Parathyroid adenoma (tissue), 2 donors: ENCODE measurements at regions not wholly inside any gene's neighbourhood (a gene's known extent, or its start where the extent isn't known, plus 50 kb on each side); places are given as distances from the start of the nearest gene placed in this dataset.
"Not testable (repeated sequence)": the region's sequence is repeated elsewhere in the genome, so short reads cannot be mapped to it uniquely, and the experiment has no call there.

Source experiments
- H2AFZ ChIP-seq: fragments of 300-600 bp; sonication (generic); one replicate; pipeline ENCODE4 v1.7.0; 2017; ENCODE audit warnings: antibody characterized with exemption, mild to moderate bottlenecking
- H3K27ac ChIP-seq: fragments of 300-600 bp; sonication (generic); one replicate; pipeline ENCODE4 v1.7.0; 2017
- H3K27me3 ChIP-seq: fragments of 300-600 bp; sonication (generic); one replicate; pipeline ENCODE4 v1.7.0; 2017; ENCODE audit warnings: low read length; ENCODE audit not compliant: control insufficient read depth, insufficient read depth
- H3K36me3 ChIP-seq: fragments of 300-600 bp; sonication (generic); one replicate; pipeline ENCODE4 v1.7.0; 2017; ENCODE audit warnings: low read length; ENCODE audit not compliant: control insufficient read depth, insufficient read depth
- H3K4me1 ChIP-seq: fragments of 300-600 bp; sonication (generic); one replicate; pipeline ENCODE4 v1.7.0; 2017; ENCODE audit warnings: control low read depth
- H3K4me2 ChIP-seq: fragments of 300-600 bp; sonication (generic); one replicate; pipeline ENCODE4 v1.7.0; 2017; ENCODE audit warnings: low read length
- H3K4me3 ChIP-seq: fragments of 300-600 bp; sonication (generic); one replicate; pipeline ENCODE4 v1.7.0; 2017; ENCODE audit warnings: low read depth, low read length
- H3K79me2 ChIP-seq: fragments of 300-600 bp; sonication (generic); one replicate; pipeline ENCODE4 v1.7.0; 2017; ENCODE audit warnings: control low read depth
- H3K9ac ChIP-seq: fragments of 300-600 bp; sonication (generic); one replicate; pipeline ENCODE4 v1.7.0; 2017; ENCODE audit warnings: mild to moderate bottlenecking
- H3K9me3 ChIP-seq: fragments of 300-600 bp; sonication (generic); one replicate; pipeline ENCODE4 v1.7.0; 2017; ENCODE audit warnings: low read length; ENCODE audit not compliant: control insufficient read depth
- CTCF ChIP-seq: fragments of 300-600 bp; sonication (generic); IDR thresholded peaks from one replicate; pipeline ENCODE4 v1.7.0; 2017; ENCODE audit warnings: antibody characterized with exemption, mild to moderate bottlenecking
- donor health status: primary hyperparathyroidism.

GRCh38 chr19:31470952-31471351 lies 121.7 kb upstream of the TSHZ3 start:
- H3K27ac ChIP-seq = no peak overlapping the region
- no peaks in the 10 kb centered on the region for H3K9me3 ChIP-seq
- no peaks in the 10 kb centered on the region for H3K79me2 ChIP-seq
- no peak for TF ChIP-seq CTCF
- H3K9ac ChIP-seq = no peak overlapping the region
- H3K4me2 ChIP-seq = no peak overlapping the region
- H2AFZ ChIP-seq = no peak overlapping the region
- H3K27me3 ChIP-seq = no peaks in the 10 kb centered on the region
- no peaks in the 10 kb centered on the region for H3K36me3 ChIP-seq
- H3K4me3 ChIP-seq = no peak overlapping the region
- no peaks in the 10 kb centered on the region for H3K4me1 ChIP-seq

- TF ChIP-seq CTCF = no peak
- Histone ChIP-seq H3K27ac (no peak overlapping the region), H3K79me2 (no peaks in the 10 kb centered on the region), H3K27me3 (no peaks in the 10 kb centered on the region), H3K4me1 (no peaks in the 10 kb centered on the region), H3K9me3 (no peaks in the 10 kb centered on the region), H3K36me3 (no peaks in the 10 kb centered on the region), H3K4me2 (no peak overlapping the region), H3K4me3 (no peak overlapping the region), H2AFZ (no peak overlapping the region), H3K9ac (no peak overlapping the region)
These were observed 129.0 kb upstream of the TSHZ3 start for GRCh38 chr19:31478241-31478640.

- H3K36me3 ChIP-seq = no peaks in the 10 kb centered on the region
- H3K79me2 ChIP-seq = no peaks in the 10 kb centered on the region
- H3K9me3 ChIP-seq = no peaks in the 10 kb centered on the region
- no peak overlapping the region for H3K4me3 ChIP-seq
- H3K9ac ChIP-seq = no peak overlapping the region
- no peak for TF ChIP-seq CTCF
- no peaks in the 10 kb centered on the region for H3K27me3 ChIP-seq
- no peak overlapping the region for H3K4me2 ChIP-seq
- H3K4me1 ChIP-seq = no peaks in the 10 kb centered on the region
- H2AFZ ChIP-seq = no peak overlapping the region
- H3K27ac ChIP-seq = no peak overlapping the region
These were observed 134.1 kb upstream of the TSHZ3 start for GRCh38 chr19:31483226-31483857.

GRCh38 chr19:31484858-31485410 lies 135.7 kb upstream of the TSHZ3 start:
- not testable (repeated sequence) for H3K36me3 ChIP-seq, H3K4me3 ChIP-seq, H3K4me2 ChIP-seq, H2AFZ ChIP-seq, H3K27ac ChIP-seq, H3K4me1 ChIP-seq, H3K9ac ChIP-seq, H3K9me3 ChIP-seq, H3K27me3 ChIP-seq, H3K79me2 ChIP-seq

GRCh38 chr19:31485472-31485871 lies 136.2 kb upstream of the TSHZ3 start:
- Histone ChIP-seq H3K4me1 (no peaks in the 10 kb centered on the region), H2AFZ (no peak overlapping the region), H3K9ac (no peak overlapping the region), H3K36me3 (no peaks in the 10 kb centered on the region), H3K79me2 (no peaks in the 10 kb centered on the region), H3K4me3 (no peak overlapping the region), H3K4me2 (no peak overlapping the region), H3K27me3 (no peaks in the 10 kb centered on the region), H3K27ac (no peak overlapping the region), H3K9me3 (no peaks in the 10 kb centered on the region)
- TF ChIP-seq CTCF = no peak
